ENCODE measurements at regions not wholly inside any gene's neighbourhood (a gene's known extent, or its start where the extent isn't known, plus 50 kb on each side); places are given as distances from the start of the nearest gene placed in this dataset.

DNA sequence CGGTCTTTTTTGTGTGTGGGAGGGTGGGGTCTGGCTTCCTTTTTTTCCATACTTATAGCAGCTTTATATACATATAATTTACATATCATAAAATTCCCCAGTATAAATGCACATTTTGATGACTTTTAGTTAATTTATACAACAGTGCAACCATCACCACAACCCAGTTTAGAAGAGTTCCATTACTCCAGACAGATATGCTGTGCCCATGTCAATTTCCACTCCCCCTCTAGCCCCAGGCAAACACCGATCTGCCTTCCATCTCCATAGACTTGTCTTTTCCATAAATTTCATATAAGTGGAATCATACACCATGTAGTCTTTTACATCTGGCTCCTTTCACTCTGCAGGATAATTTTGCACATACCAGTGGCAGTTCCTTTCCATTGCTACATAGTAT lies 139.2 kb upstream of the SYT6 start:
- no peak for TF ChIP-seq ZNF747 (tag by site-specific recombination; IDR thresholded peaks at IDR 0.05)
- TF ChIP-seq, protein P1, sequence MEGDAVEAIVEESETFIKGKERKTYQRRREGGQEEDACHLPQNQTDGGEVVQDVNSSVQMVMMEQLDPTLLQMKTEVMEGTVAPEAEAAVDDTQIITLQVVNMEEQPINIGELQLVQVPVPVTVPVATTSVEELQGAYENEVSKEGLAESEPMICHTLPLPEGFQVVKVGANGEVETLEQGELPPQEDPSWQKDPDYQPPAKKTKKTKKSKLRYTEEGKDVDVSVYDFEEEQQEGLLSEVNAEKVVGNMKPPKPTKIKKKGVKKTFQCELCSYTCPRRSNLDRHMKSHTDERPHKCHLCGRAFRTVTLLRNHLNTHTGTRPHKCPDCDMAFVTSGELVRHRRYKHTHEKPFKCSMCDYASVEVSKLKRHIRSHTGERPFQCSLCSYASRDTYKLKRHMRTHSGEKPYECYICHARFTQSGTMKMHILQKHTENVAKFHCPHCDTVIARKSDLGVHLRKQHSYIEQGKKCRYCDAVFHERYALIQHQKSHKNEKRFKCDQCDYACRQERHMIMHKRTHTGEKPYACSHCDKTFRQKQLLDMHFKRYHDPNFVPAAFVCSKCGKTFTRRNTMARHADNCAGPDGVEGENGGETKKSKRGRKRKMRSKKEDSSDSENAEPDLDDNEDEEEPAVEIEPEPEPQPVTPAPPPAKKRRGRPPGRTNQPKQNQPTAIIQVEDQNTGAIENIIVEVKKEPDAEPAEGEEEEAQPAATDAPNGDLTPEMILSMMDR (tag by site-specific recombination; IDR thresholded peaks at IDR 0.05): no peak
- no peak for TF ChIP-seq ZNF510 (tag by site-specific recombination; IDR thresholded peaks at IDR 0.05; ENCODE audit: insufficient replicate concordance)
- no peak for TF ChIP-seq YY1 (tag by site-specific recombination; IDR thresholded peaks at IDR 0.05)
- TF ChIP-seq MZF1 (tag by site-specific recombination; IDR thresholded peaks at IDR 0.05; ENCODE audit: borderline replicate concordance): no peak
- TF ChIP-seq ZNF221 (tag by site-specific recombination; IDR thresholded peaks at IDR 0.05; ENCODE audit: borderline replicate concordance): no peak
- TF ChIP-seq, protein P2, sequence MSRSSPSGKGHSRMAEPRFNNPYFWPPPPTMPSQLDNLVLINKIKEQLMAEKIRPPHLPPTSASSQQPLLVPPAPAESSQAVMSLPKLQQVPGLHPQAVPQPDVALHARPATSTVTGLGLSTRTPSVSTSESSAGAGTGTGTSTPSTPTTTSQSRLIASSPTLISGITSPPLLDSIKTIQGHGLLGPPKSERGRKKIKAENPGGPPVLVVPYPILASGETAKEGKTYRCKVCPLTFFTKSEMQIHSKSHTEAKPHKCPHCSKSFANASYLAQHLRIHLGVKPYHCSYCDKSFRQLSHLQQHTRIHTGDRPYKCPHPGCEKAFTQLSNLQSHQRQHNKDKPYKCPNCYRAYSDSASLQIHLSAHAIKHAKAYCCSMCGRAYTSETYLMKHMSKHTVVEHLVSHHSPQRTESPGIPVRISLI (tag by site-specific recombination; IDR thresholded peaks at IDR 0.05): no peak
- TF ChIP-seq, protein P3, sequence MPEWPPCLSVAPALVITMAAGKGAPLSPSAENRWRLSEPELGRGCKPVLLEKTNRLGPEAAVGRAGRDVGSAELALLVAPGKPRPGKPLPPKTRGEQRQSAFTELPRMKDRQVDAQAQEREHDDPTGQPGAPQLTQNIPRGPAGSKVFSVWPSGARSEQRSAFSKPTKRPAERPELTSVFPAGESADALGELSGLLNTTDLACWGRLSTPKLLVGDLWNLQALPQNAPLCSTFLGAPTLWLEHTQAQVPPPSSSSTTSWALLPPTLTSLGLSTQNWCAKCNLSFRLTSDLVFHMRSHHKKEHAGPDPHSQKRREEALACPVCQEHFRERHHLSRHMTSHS (tag by site-specific recombination; IDR thresholded peaks at IDR 0.05): no peak
- TF ChIP-seq, protein P4, sequence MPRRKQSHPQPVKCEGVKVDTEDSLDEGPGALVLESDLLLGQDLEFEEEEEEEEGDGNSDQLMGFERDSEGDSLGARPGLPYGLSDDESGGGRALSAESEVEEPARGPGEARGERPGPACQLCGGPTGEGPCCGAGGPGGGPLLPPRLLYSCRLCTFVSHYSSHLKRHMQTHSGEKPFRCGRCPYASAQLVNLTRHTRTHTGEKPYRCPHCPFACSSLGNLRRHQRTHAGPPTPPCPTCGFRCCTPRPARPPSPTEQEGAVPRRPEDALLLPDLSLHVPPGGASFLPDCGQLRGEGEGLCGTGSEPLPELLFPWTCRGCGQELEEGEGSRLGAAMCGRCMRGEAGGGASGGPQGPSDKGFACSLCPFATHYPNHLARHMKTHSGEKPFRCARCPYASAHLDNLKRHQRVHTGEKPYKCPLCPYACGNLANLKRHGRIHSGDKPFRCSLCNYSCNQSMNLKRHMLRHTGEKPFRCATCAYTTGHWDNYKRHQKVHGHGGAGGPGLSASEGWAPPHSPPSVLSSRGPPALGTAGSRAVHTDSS (tag by site-specific recombination; IDR thresholded peaks at IDR 0.05): no peak
- no peak for TF ChIP-seq ZNF423 (tag by site-specific recombination; IDR thresholded peaks at IDR 0.05)
- no peak for TF ChIP-seq REST (tag by site-specific recombination; IDR thresholded peaks at IDR 0.05)

Data from HEK293 (cell line).